Body of pancreas (tissue), 4 donors: ENCODE measurements at regions not wholly inside any gene's neighbourhood (a gene's known extent, or its start where the extent isn't known, plus 50 kb on each side); places are given as distances from the start of the nearest gene placed in this dataset.

Source experiments
- ATAC-seq: fragments of 150-250 bp; one replicate; pipeline ENCODE4 v1.9.1; 2016
- DNase-seq, 4 donors: peaks; one replicate each; pipeline ENCODE4 v3.0.0-alpha.2; 2019
- H3K27ac ChIP-seq, 4 donors: fragments of 200-600 bp; sonication (generic); 1 replicate in 3 of 4; 2 replicates in 1 of 4; pipeline versions ENCODE4 v1.5.1 to v1.6.1; 2016 to 2019; ENCODE audit warnings: mild to moderate bottlenecking in 1 of 4, mixed read lengths in 1 of 4, moderate library complexity in 1 of 4
- H3K27me3 ChIP-seq, 2 donors: fragments of 200-600 bp; sonication (generic); one replicate each; pipeline ENCODE4 v1.6.0; 2016; ENCODE audit warnings: mild to moderate bottlenecking in 1 of 2
- H3K36me3 ChIP-seq, 2 donors: fragments of 200-600 bp; sonication (generic); replicated peaks in 1 of 2; 2 replicates each; pipeline ENCODE4 v1.5.1; 2016; ENCODE audit warnings: low read depth in 2 of 2; ENCODE audit not compliant: insufficient read depth in 1 of 2
- H3K4me1 ChIP-seq: fragments of 200-600 bp; sonication (generic); one replicate; pipeline ENCODE4 v1.6.0; 2016
- H3K4me3 ChIP-seq, 2 donors: fragments of 200-600 bp; sonication (generic); 1 replicate in 1 of 2; 2 replicates in 1 of 2; pipeline ENCODE4 v1.5.1; 2016 to 2019
- H3K9me3 ChIP-seq, 3 donors: fragments of 200-600 bp; sonication (generic); 1 replicate in 2 of 3; 2 replicates in 1 of 3; pipeline ENCODE4 v1.5.1; 2016
- CTCF ChIP-seq, 7 experiments: fragments of 450-650 bp in 4 of 7; fragments of 200-600 bp in 3 of 7; sonication (generic) in 3 of 7; IDR thresholded peaks; one replicate each; pipeline ENCODE4 v1.5.1; 2016 to 2019; ENCODE audit warnings: antibody characterized with exemption in 7 of 7
- POLR2A ChIP-seq, 3 donors: fragments of 450-650 bp; IDR thresholded peaks; one replicate each; pipeline ENCODE4 v1.6.1; 2016; ENCODE audit warnings: antibody characterized with exemption in 3 of 3, mild to moderate bottlenecking in 2 of 3
- WGBS, 2 donors: methylation state at CpG; one replicate each; pipeline ENCODE4 v1.1.5; 2017; 5-methylcytosine and 5-hydroxymethylcytosine counted together
- intact Hi-C: fragments of 100-400 bp; cut with DNase I; formaldehyde crosslinking; loops from one replicate; pipeline ENCODE4 v1.15.1; 2023

DNA sequence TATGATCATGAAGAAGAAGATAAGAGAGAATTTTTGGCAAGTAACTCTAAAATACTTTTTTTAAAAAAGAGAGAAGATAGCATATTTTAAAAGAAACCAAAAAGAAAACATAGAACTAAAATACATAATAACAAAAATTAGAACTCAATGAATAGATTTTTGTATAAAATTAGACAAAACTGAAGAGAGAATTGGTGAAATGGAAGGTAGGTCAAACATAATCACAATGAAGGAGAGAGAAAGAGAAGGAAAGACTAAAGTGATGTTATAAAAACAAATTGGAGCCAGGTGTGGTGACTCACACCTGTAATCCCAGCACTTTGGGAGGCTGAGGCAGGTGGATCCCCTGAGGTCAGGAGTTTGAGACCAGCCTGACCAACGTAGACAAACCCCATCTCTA is 211.5 kb downstream of the AXIN2 start:
- H3K27me3 ChIP-seq = no peaks in the 10 kb centered on the region
- WGBS, 2 donors = 64 to 72% methylated on average over 1 of the region's 1 CpG
- intact Hi-C loops = no loop called here
- H3K27ac ChIP-seq = no peak overlapping the region
- no peak for TF ChIP-seq POLR2A (IDR thresholded peaks at IDR 0.05)
- TF ChIP-seq CTCF (IDR thresholded peaks at IDR 0.05) = no peak
- no peaks in the 10 kb centered on the region for H3K4me1 ChIP-seq
- no peaks in the 10 kb centered on the region for H3K36me3 ChIP-seq
- no peak for ATAC-seq
- DNase-seq = no peak
- no peak overlapping the region for H3K4me3 ChIP-seq
- no peaks in the 10 kb centered on the region for H3K9me3 ChIP-seq

- intact Hi-C loops = no loop called here
- Histone ChIP-seq H3K9me3 (no peaks in the 10 kb centered on the region), H3K36me3 (no peaks in the 10 kb centered on the region), H3K27ac (no peak overlapping the region), H3K4me1 (no peaks in the 10 kb centered on the region), H3K27me3 (no peaks in the 10 kb centered on the region), H3K4me3 (no peak overlapping the region)
- WGBS, 2 donors = 59 to 82% methylated on average over 2 of the region's 2 CpGs
- DNase-seq (no peak), ATAC-seq (no peak)
- TF ChIP-seq CTCF (IDR thresholded peaks at IDR 0.05) = no peak
- TF ChIP-seq POLR2A (IDR thresholded peaks at IDR 0.05) = no peak
Observed at GRCh38 chr17:65346166-65346565, 209.0 kb downstream of the RGS9 start.

GRCh38 chr17:65345261-65346005 is 208.3 kb downstream of the RGS9 start:
- no peak overlapping the region for H3K27ac ChIP-seq
- no peak for DNase-seq
- 77 to 78% methylated on average over 15 of the region's 15 CpGs for WGBS, 2 donors
- no peaks in the 10 kb centered on the region for H3K9me3 ChIP-seq
- intact Hi-C loops = no loop called here
- no peak for ATAC-seq
- no peak overlapping the region for H3K4me3 ChIP-seq
- H3K4me1 ChIP-seq = no peaks in the 10 kb centered on the region
- no peak for TF ChIP-seq POLR2A (IDR thresholded peaks at IDR 0.05)
- TF ChIP-seq CTCF (IDR thresholded peaks at IDR 0.05) = no peak
- no peaks in the 10 kb centered on the region for H3K36me3 ChIP-seq
- H3K27me3 ChIP-seq = no peaks in the 10 kb centered on the region

DNA sequence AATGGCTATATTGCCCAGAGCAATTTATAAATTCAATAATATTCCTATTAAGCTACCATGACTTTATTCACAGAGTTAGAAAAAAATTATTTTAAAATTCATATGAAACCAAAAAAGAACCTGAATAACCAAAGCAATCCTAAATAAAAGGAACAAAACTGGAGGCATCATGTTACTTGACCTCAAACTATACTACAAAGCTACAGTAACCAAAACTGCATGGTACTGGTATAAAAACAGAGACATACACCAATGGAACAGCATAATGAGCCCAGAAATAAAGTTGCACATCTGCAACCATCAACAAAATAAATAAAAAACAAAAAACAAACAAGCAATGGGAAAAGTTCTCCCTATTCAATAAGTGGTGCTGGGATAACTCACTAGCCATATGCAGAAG is 203.2 kb downstream of the RGS9 start:
- ATAC-seq (no peak), DNase-seq (no peak)
- no peak overlapping the region for H3K27ac ChIP-seq
- H3K4me1 ChIP-seq = no peaks in the 10 kb centered on the region
- H3K9me3 ChIP-seq = no peaks in the 10 kb centered on the region
- H3K27me3 ChIP-seq = no peaks in the 10 kb centered on the region
- TF ChIP-seq POLR2A (IDR thresholded peaks at IDR 0.05) = no peak
- no peak for TF ChIP-seq CTCF (IDR thresholded peaks at IDR 0.05)
- no peaks in the 10 kb centered on the region for H3K36me3 ChIP-seq
- no peak overlapping the region for H3K4me3 ChIP-seq
- intact Hi-C loops = no loop called here

GRCh38 chr17:65334406-65334805 is 197.2 kb downstream of the RGS9 start:
- no peaks in the 10 kb centered on the region for H3K27me3 ChIP-seq
- no peaks in the 10 kb centered on the region for H3K36me3 ChIP-seq
- no peak overlapping the region for H3K27ac ChIP-seq
- no peak for DNase-seq
- H3K4me1 ChIP-seq = no peaks in the 10 kb centered on the region
- H3K9me3 ChIP-seq = no peaks in the 10 kb centered on the region
- no peak for ATAC-seq
- WGBS, 2 donors = 70 to 82% methylated on average over 6 of the region's 6 CpGs
- TF ChIP-seq POLR2A (IDR thresholded peaks at IDR 0.05) (no peak), CTCF (IDR thresholded peaks at IDR 0.05) (no peak)
- intact Hi-C loops = no loop called here
- H3K4me3 ChIP-seq = no peak overlapping the region
